Activated CD4-positive, CD25-positive, alpha-beta regulatory T cell treated with anti-CD3 and anti-CD28 coated beads, Interleukin-2, amount 50 U/mL, for 72 hours (primary cell): ENCODE measurements at regions not wholly inside any gene's neighbourhood (a gene's known extent, or its start where the extent isn't known, plus 50 kb on each side); places are given as distances from the start of the nearest gene placed in this dataset.

Source experiments
- DNase-seq: peaks from one replicate; pipeline ENCODE4 v3.0.0; 2021

DNA sequence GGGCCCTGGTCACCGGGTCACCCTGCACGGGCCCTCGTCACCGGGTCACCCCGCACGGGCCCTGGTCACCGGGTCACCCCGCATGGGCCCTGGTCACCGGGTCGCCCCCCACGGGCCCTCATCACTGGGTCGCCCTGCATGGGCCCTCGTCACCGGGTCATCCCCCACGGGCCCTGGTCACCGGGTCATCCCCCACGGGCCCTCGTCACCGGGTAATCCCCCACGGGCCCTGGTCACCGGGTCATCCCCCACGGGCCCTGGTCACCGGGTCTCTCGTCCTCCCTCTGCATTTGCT, 77.6 kb downstream of the RIPK4 start:
- no peak for DNase-seq

DNA sequence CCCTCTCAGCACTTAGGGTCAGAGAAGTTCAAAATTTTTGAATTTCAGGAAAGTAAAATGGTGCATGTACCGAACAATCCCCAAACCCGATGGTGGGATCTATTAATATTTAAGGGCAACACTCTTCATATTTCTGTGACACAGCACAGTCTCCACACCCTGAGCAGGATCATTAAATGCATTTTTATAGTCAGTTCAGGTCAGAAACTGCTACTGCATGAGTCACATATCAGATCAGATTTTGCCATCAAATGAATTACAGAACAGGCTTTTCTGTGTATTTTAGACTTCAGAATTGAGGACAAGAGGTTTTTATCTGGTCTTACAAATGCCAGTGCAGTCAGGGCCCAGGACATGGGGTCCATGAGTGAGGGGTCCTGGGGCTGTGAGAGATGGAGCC, 79.2 kb downstream of the RIPK4 start:
- DNase-seq = no peak

DNA sequence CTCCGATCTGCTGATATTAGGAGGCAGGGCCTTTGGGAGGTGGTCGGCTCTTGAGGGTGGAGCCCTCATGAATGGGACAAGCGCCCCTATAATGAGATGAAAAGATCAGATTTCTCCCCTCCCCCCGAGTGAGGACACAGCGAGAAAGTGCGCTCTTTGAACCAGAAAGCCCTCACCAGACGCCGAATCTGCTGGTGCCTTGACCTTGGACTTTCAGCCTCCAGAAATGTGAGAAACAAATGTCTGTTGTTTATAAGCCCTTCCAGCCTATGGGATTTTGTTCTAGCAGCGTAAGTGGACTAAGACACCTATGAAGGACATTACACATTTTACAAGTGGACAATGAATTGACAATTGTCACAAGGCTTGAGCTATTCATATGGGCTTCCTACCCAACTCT, 80.2 kb downstream of the RIPK4 start:
- no peak for DNase-seq

DNA sequence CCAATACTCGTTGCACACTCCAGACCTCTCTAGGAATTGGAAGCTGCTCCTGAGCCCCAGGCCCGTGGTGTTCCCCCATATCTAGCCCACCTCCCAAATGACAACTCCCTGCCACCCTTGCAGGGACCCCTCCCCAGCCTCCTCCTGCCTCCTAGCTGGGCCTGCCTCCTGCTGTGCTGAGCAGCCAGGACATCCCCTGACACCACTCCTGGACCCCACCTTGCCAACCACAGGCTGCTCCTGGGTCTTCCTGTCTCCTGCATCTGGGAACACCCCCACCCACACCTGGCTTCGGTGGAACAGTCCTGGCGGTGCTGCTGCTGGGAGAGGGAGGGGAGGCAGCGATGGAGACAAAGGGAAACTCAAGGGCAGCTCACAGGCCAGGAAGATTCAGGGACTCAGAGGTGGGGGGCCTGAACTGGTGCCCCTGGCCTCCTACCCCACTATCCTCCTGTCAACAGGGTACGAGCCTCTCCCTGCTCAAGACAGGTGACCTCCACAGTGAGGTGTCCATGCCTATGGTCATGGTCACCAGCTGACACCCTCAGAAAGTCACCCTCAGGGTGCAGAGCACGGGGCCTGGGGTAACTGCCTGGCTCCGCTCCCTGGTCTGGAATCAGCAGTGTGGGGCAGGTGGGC, 81.2 kb downstream of the RIPK4 start:
- no peak for DNase-seq

DNA sequence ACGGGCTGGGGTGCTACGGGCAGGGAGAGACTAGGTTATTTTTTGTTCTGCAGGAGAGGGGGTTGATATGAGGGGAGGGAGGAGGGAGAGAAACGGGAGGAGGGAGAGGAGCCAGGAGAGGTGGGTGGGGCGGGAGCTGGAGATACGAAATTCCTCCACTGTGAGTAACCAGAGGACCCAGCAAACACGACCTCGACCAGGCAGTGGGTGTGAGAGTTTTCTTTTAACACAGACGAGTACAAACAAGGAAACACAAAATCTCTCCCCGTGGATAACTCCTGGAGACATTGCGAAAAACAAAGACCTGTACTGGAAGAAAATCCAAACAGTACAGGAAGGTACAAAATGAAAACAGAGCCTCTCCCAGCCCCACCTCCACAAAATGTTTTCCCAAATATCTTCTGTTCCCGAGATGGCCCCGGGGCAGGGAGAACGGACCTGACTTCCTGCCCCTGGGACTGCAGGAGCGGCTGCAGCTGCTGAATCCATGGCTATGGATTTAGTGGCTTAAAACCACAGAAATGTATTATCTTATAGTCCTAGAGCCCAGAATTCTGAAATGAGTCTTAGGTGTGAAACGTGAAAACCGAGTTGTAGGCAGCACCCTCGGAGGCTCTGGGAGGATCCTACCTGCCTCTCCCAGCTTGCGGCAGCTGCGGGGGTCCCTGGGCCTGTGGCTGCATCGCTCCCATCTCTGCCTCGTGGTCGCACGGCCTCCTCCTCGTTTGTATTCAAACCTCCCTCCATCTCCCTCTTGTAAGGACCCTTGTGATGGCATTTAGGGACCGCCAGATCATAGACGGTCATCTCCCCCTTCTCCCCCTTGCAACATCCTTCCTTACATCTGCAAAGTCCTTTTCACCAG, 82.2 kb downstream of the RIPK4 start:
- no peak for DNase-seq

DNA sequence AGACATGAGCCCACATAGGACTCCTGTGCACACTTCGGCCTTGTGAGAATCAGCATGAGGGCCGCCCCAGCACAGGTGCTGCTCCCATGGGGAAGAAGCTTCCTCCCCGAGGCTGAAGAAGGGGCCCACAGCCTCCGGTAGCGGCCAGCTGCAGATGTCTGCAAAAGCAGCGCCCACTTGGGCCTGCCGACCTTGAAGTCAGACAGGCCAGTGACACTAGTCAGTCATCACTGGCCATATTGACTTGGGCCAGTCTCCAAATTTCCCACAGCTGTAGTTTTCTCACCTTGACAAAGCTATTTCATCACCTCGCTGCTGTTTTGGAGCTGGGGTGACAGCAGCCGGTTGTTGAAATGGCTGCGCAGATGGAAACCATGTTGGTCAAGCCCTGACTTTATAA, 83.0 kb downstream of the RIPK4 start:
- DNase-seq = no peak

DNA sequence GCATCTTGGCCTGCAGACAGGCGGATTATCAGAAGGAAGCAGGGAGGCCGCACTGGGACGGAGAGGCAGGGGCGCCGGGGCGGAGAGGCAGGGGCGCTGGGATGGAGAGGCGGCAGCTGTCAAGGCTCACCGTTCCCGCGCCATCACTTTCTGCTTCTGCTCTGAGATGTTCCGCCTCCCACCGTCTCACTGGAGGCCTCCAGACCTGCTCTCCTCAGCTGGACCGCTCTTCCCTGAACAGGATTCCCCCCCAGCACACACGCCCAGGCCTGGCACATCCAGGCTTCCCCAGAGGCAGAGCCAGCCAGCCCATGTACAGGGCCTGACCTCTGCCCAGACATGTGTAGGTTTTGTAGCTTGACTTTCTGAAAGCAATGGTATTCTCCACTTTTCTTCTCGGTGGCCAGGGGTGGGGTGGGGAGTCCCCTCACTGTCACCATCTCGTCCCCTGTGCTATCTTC, 84.1 kb downstream of the RIPK4 start:
- DNase-seq = no peak

DNA sequence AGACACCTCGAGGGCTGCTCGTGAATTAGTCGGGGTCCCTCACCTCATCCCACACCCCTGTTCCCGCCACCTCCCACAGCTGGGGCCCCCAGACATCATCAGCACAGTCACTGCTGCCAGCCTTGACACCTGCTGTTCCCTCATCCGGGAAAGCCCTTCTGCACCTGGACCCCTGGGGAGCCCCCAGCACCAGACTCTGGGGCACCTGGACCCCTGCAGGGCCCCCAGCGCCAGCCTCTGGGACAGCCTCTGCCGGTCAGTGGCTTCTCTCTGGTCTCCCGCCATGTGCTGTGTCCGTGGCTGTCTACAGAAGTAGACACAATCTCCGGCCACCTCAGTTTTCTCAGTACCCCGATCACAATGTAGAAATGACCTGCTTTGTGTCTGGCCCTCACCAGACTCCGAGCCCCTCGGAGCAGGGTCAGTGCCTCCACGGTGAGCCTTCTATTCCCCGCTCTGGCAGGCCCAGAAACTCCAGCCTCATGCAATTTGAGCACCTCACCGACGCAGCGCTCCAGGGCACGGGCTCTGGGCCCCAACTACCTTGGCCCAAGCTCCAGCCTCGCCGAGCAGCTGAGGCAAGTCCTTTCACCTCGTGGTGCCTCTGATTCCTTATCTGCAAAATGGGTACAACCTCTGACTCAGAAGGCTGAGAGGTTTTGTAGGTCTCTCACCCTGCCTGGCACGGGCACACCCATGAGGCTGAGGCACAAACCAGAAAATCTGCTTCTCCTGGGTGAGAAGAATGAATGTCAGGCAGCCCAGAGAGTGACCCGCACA, 84.7 kb downstream of the RIPK4 start:
- no peak for DNase-seq

DNA sequence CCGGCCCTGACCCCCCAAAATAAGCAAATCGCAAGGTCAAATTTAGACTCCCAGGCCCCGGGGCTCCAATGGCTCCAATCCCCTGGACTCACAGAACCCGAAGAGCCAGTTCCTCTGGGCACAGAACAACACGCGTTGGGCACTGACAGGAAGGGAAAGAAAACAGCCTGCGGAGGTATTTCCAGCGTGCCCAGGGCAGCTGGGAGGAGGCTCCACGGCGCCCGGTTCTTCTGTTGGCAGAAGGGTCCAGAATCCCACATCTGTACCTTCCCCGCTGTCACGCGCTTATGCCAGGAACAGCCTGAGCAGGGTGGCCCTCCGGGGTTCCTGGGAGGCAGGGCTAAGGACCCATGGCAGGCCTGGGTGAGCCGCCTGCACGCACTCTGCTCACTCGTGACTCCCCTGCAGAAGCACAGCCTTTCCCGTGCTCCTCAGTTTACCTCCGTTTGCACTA, 85.5 kb downstream of the RIPK4 start:
- DNase-seq = no peak

DNA sequence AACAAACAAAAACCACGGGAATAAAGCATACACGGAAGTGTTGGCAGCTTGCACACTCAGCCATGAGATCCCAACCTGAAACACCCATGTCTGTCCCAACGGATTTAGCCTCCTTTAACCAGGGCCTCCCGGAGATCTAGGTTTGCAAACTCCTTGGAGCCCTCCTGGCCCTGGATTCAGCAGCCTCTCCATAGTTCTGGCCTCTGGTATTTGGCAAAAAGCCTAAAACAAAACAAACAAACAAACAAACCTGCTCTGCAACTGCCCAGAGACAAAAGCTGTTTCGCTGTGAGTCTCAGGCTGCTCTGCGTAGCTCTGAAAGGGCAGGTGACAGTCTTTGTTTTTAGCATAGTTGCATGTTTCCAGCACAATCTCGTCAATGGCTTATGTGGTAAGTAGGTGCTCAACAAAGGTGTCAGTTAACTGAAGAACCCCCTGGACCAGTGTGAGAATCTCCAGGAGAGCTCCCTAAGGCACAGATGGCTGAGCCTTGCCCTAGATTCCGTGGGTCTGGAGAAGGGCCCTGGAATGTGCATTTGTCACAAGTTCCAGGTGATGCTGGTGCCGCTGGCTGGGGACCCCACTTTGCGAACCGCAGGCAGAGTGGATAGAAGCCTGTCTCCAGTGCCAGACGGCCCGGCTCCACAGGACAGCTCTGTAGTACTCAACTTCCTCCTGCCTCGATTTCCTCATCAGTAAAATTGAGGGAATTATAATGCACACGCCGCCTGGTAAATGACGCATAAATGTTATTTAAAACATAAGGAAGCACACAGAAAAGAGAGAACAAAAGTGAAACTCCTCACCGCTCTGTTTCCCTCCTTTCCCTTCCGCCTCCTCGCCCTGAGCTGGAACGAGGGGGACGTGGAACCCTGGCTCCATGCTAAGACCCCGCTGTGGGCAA, 86.2 kb downstream of the RIPK4 start:
- no peak for DNase-seq

DNA sequence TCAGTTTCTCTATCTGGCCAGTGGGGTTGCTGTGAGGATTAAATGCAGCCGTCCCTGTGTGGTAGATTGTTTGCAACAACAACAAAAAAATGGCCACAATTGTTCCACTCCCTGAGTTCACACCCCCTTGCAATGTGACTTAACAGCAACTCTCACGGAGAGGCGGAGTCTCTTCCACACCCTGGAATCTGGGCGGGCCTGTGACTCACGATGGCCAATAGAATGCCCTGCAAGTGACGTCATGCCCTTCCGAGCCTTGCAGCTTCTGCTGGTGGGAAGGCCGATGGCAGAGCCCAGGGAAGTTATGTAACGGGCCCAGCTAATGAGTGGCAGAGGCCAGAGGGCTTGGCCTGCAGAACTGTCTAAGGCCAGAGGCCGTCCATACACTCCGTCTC, 87.9 kb downstream of the RIPK4 start:
- DNase-seq = no peak

DNA sequence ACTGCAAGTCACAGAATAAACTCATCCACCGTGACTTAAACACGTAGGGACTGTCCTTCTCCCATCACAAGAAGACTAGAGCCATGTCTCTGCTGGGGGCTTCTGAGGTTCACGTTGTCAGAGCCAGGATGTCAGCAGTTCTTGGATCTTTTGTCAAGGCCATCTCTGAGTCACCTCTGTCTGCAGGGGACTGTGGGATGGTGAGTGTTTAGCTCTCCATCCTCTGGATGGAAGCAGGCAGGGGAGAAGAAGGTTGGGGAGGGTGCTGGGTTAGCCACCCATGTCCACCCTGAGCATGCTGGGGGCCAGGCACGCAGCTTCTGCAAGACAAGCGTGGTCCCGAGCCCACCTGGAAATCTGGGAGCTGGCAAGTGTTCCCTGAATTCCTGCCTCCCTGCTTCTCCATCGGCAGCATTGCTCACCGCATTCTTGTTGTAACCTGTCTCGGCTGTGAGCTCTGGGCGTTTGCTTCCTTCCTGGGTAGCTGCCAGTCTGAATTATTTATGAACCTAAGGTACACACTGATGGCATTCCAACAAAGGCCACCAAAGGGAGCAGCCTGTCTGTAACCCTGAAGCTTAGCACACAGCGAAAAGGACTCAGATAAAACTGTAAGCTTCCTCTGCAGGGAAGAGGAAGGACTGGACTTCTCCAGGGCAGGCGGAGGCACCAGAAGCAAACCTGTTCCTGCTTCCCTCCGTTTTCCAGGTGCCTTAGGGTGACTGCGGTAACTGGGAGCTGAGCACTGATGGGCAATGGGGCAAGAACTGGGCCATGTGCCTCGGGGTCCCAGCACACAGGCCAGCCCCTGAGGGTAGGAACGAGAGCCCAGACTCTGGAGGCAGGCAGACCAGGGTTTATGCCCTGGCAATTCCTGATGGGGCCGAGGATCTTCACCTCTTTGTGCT, 88.6 kb downstream of the RIPK4 start:
- no peak for DNase-seq

DNA sequence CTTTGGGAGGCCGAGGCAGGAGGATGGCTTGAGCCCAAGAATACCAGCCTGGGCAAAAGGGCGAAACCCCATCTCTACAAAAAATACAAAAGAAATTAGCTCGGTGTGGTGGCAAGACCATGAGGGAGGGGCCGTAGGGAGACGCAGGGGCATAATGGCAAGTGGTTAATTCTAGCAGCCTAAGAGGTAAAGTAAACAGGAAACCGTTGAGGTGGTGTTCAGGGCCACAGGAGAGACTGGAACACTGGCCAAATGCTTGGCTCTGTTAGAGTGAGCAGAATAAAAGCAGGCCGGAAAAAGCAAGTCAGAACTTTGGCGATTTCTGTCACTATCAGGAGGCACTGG, 89.2 kb downstream of the RIPK4 start:
- DNase-seq = no peak

DNA sequence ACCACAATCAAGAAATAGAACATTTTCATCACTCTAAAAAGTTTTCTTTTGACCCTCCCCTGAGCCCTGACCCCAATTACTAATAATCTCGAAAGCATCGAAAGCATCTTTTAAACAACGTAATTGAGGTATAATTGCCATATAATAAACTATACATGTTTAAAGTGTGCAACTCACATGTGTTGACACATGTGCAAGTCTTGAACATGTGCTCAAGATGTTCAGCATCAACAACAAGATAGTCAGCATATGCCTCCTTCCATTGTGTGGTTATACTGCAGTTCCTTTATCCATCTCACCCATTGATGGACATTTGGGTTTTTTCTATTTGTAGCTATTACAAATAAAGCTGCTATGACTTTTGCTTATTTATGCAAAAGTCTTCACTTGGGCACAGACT, 90.7 kb downstream of the RIPK4 start:
- no peak for DNase-seq

DNA sequence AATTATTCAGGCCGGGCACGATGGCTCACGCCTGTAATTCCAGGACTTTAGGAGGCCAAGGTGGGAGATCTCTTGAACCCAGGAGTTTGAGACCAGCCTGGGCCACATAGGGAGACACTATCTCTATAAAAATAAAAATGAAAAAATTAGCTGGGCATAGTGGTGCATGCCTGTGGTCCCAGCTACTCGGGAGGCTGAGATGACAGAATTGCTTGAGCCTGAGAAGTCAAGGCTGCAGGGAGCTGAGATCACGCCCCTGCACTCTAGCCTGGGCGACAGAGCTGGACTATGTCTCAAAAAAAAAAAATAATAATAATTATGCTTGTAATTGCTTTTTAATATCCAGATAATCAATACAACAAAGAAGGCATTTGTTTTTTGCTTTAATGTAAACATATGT, 91.3 kb downstream of the RIPK4 start:
- no peak for DNase-seq

DNA sequence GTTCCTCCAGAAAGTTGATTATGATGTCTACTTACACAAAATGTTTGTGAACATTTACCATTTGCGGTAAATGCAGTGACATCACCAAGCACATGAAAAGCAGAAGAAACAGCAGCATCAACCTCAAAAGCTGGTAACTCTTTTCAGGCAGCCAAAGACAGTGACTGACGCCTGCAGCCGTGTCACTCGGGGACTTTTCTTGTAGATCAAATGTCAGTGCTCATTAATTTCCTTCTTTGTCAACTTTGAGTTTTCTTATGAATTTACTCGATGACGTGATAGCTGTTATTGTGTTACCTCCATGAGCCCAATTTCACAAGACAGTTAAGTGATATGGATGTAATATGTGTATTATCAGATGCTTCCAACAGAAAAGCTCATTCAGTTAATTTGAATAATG, 92.5 kb downstream of the RIPK4 start:
- DNase-seq = no peak

DNA sequence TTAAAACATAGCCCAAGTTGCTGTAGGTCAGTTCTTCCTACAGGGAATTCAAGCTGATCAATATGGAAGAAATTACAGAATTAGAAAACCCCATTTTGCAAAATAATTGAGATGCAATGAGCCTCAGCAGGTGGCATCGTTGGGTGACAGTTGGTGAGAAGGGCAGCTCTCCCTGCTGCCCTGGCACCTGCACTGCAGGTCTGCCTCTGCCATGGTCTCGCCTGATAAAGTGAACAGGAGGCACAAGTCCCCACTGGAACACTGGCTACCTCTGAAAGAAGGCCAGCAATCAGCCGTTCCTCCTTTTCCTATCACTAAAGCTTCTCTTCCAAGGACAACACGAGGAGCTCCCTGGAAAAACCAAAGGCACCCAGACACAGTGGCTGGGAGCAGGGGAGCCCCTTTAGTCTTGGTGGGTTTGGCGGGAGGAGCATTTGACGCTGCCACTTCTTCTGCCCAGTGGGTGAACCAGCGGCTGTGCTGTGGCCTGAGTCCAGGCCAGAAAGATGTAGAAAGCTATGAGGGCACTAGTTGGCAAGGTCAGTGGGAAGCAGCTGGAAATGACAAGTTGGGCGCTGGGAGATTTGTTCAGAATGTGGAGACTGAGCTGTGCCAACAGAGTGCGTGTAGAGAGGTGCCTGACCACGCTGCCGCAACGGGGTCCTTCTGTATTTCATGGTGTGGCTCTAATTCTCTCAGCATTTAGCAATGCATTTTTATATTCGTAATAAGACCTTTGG, 93.1 kb downstream of the RIPK4 start:
- DNase-seq = no peak

DNA sequence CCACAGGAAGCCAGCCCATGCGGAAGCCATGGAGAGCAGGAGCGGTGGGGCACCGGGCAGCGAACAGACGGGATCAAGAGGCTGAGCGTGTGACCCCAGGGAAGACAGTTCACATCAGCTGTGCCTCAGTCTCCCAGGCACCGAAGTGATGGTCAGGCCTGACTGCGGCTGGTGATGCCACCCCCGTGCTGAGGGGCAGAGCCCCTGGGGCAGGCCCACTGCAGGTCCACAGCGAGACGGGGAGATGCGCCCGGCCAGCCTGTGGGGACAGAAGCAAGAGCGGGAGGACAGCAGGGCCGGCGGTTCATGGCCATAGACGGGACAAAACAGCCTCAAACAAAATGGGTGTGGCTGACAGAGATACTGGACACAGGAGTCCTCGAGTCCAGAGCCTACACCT, 93.8 kb downstream of the RIPK4 start:
- DNase-seq = no peak

DNA sequence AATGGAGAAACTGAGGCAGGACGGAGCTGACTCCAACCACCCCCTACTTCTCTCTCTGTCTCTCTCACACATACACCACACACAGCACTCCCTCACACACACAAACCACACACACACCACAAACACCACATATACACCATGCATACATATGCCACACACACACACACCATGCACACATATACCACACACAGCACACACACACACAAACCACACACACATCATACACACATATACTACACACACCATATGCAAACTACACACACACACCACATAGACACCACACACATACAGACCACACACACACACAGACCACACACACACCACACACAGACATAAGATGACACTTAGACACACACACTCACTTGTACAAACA, 94.3 kb downstream of the RIPK4 start:
- no peak for DNase-seq

DNA sequence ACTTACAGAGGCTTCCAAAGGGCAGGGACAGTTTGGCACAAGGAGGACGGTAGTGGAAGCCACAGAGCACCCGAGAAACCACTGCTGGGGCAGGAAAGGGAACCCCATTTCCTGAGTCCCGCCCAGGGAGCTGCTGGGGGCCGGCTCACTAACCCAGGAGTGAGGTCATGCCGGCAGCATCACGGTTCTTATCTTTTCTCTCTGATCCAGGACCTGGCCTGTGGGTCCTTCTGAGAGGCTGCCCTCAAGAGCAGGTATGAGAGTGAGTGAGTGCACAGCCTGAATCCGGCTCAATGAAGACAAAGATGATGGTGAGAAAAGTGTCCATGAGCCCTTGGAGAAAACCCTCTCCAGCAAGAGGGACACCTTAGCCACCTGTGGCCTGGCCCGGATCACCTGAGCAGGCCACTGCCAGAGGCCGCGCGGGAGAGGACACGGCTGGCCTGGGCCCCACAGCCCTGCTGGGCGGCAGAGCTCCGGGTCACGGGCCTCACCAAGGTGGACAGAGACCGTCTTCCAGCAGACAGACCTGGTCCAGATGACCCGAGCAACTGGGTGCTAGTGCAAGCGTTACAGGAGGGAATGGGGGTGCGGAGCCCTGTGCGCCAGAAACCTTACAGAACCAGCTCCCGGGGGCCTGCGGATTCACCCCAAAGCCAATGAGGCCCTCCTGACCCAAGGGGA, 94.9 kb downstream of the RIPK4 start:
- DNase-seq = no peak
